Mammary epithelial cell (primary cell): ENCODE measurements at regions not wholly inside any gene's neighbourhood (a gene's known extent, or its start where the extent isn't known, plus 50 kb on each side); places are given as distances from the start of the nearest gene placed in this dataset.

ENCODE experiments used
- EZH2 ChIP-seq: IDR thresholded peaks from 2 replicates; pipeline ENCODE4 v1.6.1; 2012; ENCODE audit warnings: low read length, inconsistent platforms, borderline replicate concordance
- TF ChIP-seq, protein P1 (sequence below), 2 donors: IDR thresholded peaks in 1 of 2; conservative IDR thresholded peaks in 1 of 2; 2 replicates each; pipeline ENCODE4 v1.5.1; 2011 to 2012; ENCODE audit warnings: inconsistent platforms in 2 of 2, low read length in 2 of 2, mild to moderate bottlenecking in 2 of 2, control low read depth in 1 of 2, low read depth in 1 of 2; ENCODE audit not compliant: insufficient read depth in 1 of 2; ENCODE audit errors: extremely low read depth in 1 of 2

DNA sequence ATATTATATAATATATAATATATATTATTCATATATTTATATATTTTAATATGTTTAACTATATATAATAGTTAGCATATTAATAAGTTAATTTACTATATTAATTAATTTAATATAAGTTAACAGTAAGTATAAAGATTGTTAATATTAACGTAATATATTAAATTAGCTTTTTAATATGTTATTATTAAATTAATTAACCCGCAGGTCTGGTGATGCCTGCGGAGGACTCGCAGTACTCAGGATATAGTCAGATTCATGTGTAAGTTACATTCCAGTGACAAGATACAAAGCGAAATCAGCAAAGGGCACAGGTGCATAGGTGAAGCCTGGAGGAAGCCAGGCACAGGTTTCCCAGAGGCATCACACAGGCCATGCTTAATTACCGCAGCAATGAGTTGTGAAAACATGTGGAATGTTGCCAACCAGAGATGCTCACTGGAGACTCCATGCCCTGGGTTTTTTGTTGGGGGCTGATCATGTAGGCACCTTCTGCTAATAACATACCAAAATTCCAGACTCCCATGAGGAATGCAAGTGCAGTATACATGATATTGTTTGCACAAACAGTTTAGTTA lies 130.4 kb upstream of the MPHOSPH6 start:
- TF ChIP-seq, protein P1, sequence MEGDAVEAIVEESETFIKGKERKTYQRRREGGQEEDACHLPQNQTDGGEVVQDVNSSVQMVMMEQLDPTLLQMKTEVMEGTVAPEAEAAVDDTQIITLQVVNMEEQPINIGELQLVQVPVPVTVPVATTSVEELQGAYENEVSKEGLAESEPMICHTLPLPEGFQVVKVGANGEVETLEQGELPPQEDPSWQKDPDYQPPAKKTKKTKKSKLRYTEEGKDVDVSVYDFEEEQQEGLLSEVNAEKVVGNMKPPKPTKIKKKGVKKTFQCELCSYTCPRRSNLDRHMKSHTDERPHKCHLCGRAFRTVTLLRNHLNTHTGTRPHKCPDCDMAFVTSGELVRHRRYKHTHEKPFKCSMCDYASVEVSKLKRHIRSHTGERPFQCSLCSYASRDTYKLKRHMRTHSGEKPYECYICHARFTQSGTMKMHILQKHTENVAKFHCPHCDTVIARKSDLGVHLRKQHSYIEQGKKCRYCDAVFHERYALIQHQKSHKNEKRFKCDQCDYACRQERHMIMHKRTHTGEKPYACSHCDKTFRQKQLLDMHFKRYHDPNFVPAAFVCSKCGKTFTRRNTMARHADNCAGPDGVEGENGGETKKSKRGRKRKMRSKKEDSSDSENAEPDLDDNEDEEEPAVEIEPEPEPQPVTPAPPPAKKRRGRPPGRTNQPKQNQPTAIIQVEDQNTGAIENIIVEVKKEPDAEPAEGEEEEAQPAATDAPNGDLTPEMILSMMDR (conservative IDR thresholded peaks at IDR 0.05 in 1 of 2, IDR thresholded peaks at IDR 0.05 in 1 of 2; ENCODE audit: extremely low read depth in 1 of 2, insufficient read depth in 1 of 2, low read depth in 1 of 2, low read length in 2 of 2), result no peak
- TF ChIP-seq EZH2, result no peak
